ENCODE measurements at regions not wholly inside any gene's neighbourhood (a gene's known extent, or its start where the extent isn't known, plus 50 kb on each side); places are given as distances from the start of the nearest gene placed in this dataset.

DNA sequence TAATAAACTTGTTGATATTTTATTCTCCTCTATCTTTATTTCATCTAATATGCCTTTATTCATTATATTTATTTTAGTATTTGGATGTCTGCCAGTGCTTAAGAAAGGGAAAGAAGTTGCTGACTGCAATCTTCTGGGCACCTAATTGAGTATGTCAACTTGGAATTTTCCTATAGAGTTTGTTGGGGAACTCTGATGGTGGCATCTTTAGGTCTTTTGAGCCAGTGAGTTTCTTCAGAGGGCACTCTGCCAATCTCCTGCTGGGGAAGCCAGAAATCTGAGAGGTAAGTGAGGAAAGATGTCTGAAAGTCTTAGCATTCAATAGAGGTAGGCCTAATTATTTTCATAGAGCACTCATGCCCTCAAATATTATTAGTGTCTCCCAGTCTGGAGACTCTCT is 475.0 kb downstream of the GABRG1 start:
- Histone ChIP-seq H3K36me3 (ENCODE audit: control insufficient read depth, insufficient read depth, low read length) (no peaks in the 10 kb centered on the region), H3K4me3 (ENCODE audit: low read depth, low read length) (no peak overlapping the region), H3K9me3 (ENCODE audit: control insufficient read depth, insufficient read depth, low read length) (no peaks in the 10 kb centered on the region), H3K9ac (ENCODE audit: low read depth, low read length) (no peak overlapping the region), H3K27ac (ENCODE audit: low read depth, low read length) (no peak overlapping the region), H3K27me3 (ENCODE audit: control insufficient read depth, insufficient read depth, low read length) (no peaks in the 10 kb centered on the region), H3K4me1 (ENCODE audit: control insufficient read depth, insufficient read depth, low read length) (no peaks in the 10 kb centered on the region)

- H3K4me3 ChIP-seq (ENCODE audit: low read depth, low read length) = no peak overlapping the region
Observed at GRCh38 chr4:45647823-45648222, 476.0 kb downstream of the GABRG1 start.

DNA sequence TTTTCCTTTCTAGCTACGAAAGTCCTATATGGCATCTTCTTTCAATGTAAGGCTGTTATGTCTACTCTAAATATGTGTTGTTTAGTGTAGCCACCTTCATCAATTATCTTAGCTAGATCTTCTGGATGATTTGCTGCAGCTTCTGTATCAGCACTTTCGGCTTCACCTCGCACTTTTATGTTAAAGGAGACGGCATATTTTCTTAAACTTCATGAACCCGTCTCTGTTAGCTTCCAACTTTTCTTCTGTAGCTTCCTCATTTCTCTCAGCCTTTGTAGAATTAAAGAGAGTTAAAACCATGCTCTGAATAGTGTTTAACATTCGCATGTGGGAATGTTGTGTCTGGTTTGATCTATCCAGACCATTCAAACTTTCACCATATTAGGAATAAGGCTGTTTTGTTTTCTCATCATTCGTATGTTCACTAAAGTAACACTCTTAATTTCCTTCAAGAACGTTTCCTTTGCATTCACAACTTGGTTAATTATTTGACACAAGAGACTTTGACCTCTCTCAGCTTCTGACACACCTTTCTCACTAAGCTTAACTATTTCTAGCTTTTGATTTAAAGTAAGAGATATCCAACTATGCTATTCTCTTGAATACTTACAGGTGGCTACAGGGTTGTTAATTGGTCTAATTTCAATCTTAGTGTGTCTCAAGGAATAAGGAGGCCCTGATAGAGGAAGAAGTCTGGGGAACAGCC is 476.8 kb downstream of the GABRG1 start:
- no peaks in the 10 kb centered on the region for H3K4me1 ChIP-seq (ENCODE audit: control insufficient read depth, insufficient read depth, low read length)
- H3K27me3 ChIP-seq (ENCODE audit: control insufficient read depth, insufficient read depth, low read length) = no peaks in the 10 kb centered on the region
- no peak overlapping the region for H3K27ac ChIP-seq (ENCODE audit: low read depth, low read length)
- H3K4me3 ChIP-seq (ENCODE audit: low read depth, low read length) = no peak overlapping the region
- H3K36me3 ChIP-seq (ENCODE audit: control insufficient read depth, insufficient read depth, low read length) = no peaks in the 10 kb centered on the region
- H3K9me3 ChIP-seq (ENCODE audit: control insufficient read depth, insufficient read depth, low read length) = no peaks in the 10 kb centered on the region
- no peak overlapping the region for H3K9ac ChIP-seq (ENCODE audit: low read depth, low read length)

More at GRCh38 chr4:45647823-45648222, 476.0 kb downstream of the GABRG1 start:
- Histone ChIP-seq H3K9ac (ENCODE audit: low read depth, low read length) (no peak overlapping the region), H3K27me3 (ENCODE audit: control insufficient read depth, insufficient read depth, low read length) (no peaks in the 10 kb centered on the region), H3K9me3 (ENCODE audit: control insufficient read depth, insufficient read depth, low read length) (no peaks in the 10 kb centered on the region), H3K36me3 (ENCODE audit: control insufficient read depth, insufficient read depth, low read length) (no peaks in the 10 kb centered on the region), H3K27ac (ENCODE audit: low read depth, low read length) (no peak overlapping the region), H3K4me1 (ENCODE audit: control insufficient read depth, insufficient read depth, low read length) (no peaks in the 10 kb centered on the region)

GRCh38 chr4:45640281-45640680 is 483.6 kb downstream of the GABRG1 start:
- Histone ChIP-seq H3K4me1 (ENCODE audit: control insufficient read depth, insufficient read depth, low read length) (no peaks in the 10 kb centered on the region), H3K4me3 (ENCODE audit: low read depth, low read length) (no peak overlapping the region), H3K9me3 (ENCODE audit: control insufficient read depth, insufficient read depth, low read length) (no peaks in the 10 kb centered on the region), H3K27me3 (ENCODE audit: control insufficient read depth, insufficient read depth, low read length) (no peaks in the 10 kb centered on the region), H3K36me3 (ENCODE audit: control insufficient read depth, insufficient read depth, low read length) (no peaks in the 10 kb centered on the region), H3K27ac (ENCODE audit: low read depth, low read length) (no peak overlapping the region), H3K9ac (ENCODE audit: low read depth, low read length) (no peak overlapping the region)

GRCh38 chr4:45638641-45639040 is 485.2 kb downstream of the GABRG1 start:
- no peaks in the 10 kb centered on the region for H3K36me3 ChIP-seq (ENCODE audit: control insufficient read depth, insufficient read depth, low read length)

GRCh38 chr4:45636175-45636574 is 487.7 kb downstream of the GABRG1 start:
- Histone ChIP-seq H3K36me3 (ENCODE audit: control insufficient read depth, insufficient read depth, low read length) (no peaks in the 10 kb centered on the region), H3K4me3 (ENCODE audit: low read depth, low read length) (no peak overlapping the region), H3K27ac (ENCODE audit: low read depth, low read length) (no peak overlapping the region), H3K9me3 (ENCODE audit: control insufficient read depth, insufficient read depth, low read length) (no peaks in the 10 kb centered on the region), H3K9ac (ENCODE audit: low read depth, low read length) (no peak overlapping the region), H3K27me3 (ENCODE audit: control insufficient read depth, insufficient read depth, low read length) (no peaks in the 10 kb centered on the region), H3K4me1 (ENCODE audit: control insufficient read depth, insufficient read depth, low read length) (no peaks in the 10 kb centered on the region)

More at GRCh38 chr4:45638641-45639040, 485.2 kb downstream of the GABRG1 start:
- Histone ChIP-seq H3K4me3 (ENCODE audit: low read depth, low read length) (no peak overlapping the region), H3K27ac (ENCODE audit: low read depth, low read length) (no peak overlapping the region), H3K9me3 (ENCODE audit: control insufficient read depth, insufficient read depth, low read length) (no peaks in the 10 kb centered on the region), H3K9ac (ENCODE audit: low read depth, low read length) (no peak overlapping the region), H3K4me1 (ENCODE audit: control insufficient read depth, insufficient read depth, low read length) (no peaks in the 10 kb centered on the region), H3K27me3 (ENCODE audit: control insufficient read depth, insufficient read depth, low read length) (no peaks in the 10 kb centered on the region)

- Histone ChIP-seq H3K9ac (ENCODE audit: low read depth, low read length) (no peak overlapping the region), H3K9me3 (ENCODE audit: control insufficient read depth, insufficient read depth, low read length) (no peaks in the 10 kb centered on the region), H3K4me1 (ENCODE audit: control insufficient read depth, insufficient read depth, low read length) (no peaks in the 10 kb centered on the region), H3K36me3 (ENCODE audit: control insufficient read depth, insufficient read depth, low read length) (no peaks in the 10 kb centered on the region), H3K4me3 (ENCODE audit: low read depth, low read length) (no peak overlapping the region), H3K27ac (ENCODE audit: low read depth, low read length) (no peak overlapping the region), H3K27me3 (ENCODE audit: control insufficient read depth, insufficient read depth, low read length) (no peaks in the 10 kb centered on the region)
Observed at GRCh38 chr4:45629717-45630116, 494.1 kb downstream of the GABRG1 start.

DNA sequence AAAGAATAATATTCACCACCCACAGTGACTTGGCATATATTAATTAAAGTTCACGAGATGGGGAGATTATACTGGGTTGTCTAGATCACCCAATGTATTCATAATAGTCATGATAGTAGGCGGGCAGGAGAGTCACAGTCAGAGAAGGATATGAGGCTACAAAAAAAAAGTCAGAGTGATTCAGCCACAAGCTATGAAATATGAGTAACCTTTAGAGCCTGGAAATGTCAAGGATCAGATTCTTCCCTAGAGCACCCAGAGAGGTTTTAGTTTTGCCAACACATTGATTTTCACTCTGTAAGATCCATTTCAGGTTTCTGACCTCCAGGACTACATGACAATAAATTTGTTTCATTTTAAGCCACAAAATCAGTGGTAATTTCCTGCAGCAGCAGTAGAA is 501.9 kb downstream of the GABRG1 start:
- no peaks in the 10 kb centered on the region for H3K36me3 ChIP-seq (ENCODE audit: control insufficient read depth, insufficient read depth, low read length)
- no peak overlapping the region for H3K27ac ChIP-seq (ENCODE audit: low read depth, low read length)
- H3K9ac ChIP-seq (ENCODE audit: low read depth, low read length) = no peak overlapping the region
- no peak overlapping the region for H3K4me3 ChIP-seq (ENCODE audit: low read depth, low read length)
- H3K27me3 ChIP-seq (ENCODE audit: control insufficient read depth, insufficient read depth, low read length) = no peaks in the 10 kb centered on the region
- H3K4me1 ChIP-seq (ENCODE audit: control insufficient read depth, insufficient read depth, low read length) = peaks cover 2% of the 10 kb centered on the region; the same call in 1 of the 2 replicates
- H3K9me3 ChIP-seq (ENCODE audit: control insufficient read depth, insufficient read depth, low read length) = no peaks in the 10 kb centered on the region

- Histone ChIP-seq H3K27me3 (ENCODE audit: control insufficient read depth, insufficient read depth, low read length) (no peaks in the 10 kb centered on the region), H3K4me1 (ENCODE audit: control insufficient read depth, insufficient read depth, low read length) (peaks cover 2% of the 10 kb centered on the region; the same call in 1 of the 2 replicates), H3K36me3 (ENCODE audit: control insufficient read depth, insufficient read depth, low read length) (no peaks in the 10 kb centered on the region), H3K27ac (ENCODE audit: low read depth, low read length) (no peak overlapping the region), H3K9me3 (ENCODE audit: control insufficient read depth, insufficient read depth, low read length) (no peaks in the 10 kb centered on the region), H3K4me3 (ENCODE audit: low read depth, low read length) (no peak overlapping the region), H3K9ac (ENCODE audit: low read depth, low read length) (no peak overlapping the region)
Observed at GRCh38 chr4:45620808-45621207, 503.0 kb downstream of the GABRG1 start.

- H3K27me3 ChIP-seq (ENCODE audit: control insufficient read depth, insufficient read depth, low read length) = no peaks in the 10 kb centered on the region
- peaks cover 9% of the 10 kb centered on the region for H3K4me1 ChIP-seq (ENCODE audit: control insufficient read depth, insufficient read depth, low read length)
- H3K27ac ChIP-seq (ENCODE audit: low read depth, low read length) = no peak overlapping the region
- no peaks in the 10 kb centered on the region for H3K9me3 ChIP-seq (ENCODE audit: control insufficient read depth, insufficient read depth, low read length)
- no peak overlapping the region for H3K4me3 ChIP-seq (ENCODE audit: low read depth, low read length)
- no peak overlapping the region for H3K9ac ChIP-seq (ENCODE audit: low read depth, low read length)
- H3K36me3 ChIP-seq (ENCODE audit: control insufficient read depth, insufficient read depth, low read length) = no peaks in the 10 kb centered on the region
Observed at GRCh38 chr4:45596379-45597101, 527.3 kb downstream of the GABRG1 start.

DNA sequence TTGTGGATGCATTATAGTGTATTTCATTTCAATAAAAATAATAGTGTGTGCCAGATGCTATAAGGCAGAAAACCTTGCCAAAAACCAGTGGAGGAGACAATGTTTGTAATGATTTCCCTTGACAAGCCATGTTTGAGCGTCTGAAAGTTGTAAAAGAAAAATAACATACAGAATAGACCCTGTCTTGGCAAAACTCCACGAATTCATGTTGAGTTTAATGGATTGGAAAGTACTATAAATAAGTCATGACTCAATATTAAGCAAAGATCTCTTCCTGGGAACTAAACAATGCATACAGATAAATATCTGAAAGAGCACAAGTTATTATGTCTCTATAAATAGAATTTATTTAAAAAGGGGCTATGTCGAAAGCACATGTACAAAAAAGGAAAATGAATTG is 543.5 kb downstream of the GABRG1 start:
- Histone ChIP-seq H3K36me3 (ENCODE audit: control insufficient read depth, insufficient read depth, low read length) (no peaks in the 10 kb centered on the region), H3K4me1 (ENCODE audit: control insufficient read depth, insufficient read depth, low read length) (no peaks in the 10 kb centered on the region), H3K9ac (ENCODE audit: low read depth, low read length) (no peak overlapping the region), H3K27me3 (ENCODE audit: control insufficient read depth, insufficient read depth, low read length) (no peaks in the 10 kb centered on the region), H3K4me3 (ENCODE audit: low read depth, low read length) (no peak overlapping the region), H3K9me3 (ENCODE audit: control insufficient read depth, insufficient read depth, low read length) (no peaks in the 10 kb centered on the region), H3K27ac (ENCODE audit: low read depth, low read length) (no peak overlapping the region)

Data from HUES48 (cell line).